Stimulated activated CD8-positive, alpha-beta memory T cell treated with anti-CD3 and anti-CD28 coated beads, Interleukin-4, amount 100 ng/mL, for 48 hours (primary cell): ENCODE measurements at regions not wholly inside any gene's neighbourhood (a gene's known extent, or its start where the extent isn't known, plus 50 kb on each side); places are given as distances from the start of the nearest gene placed in this dataset.
A peak's percentile ranks its signal among the peaks of the same experiment; 100 is the strongest.

Experiments used
- DNase-seq: peaks from one replicate; pipeline ENCODE4 v3.0.0-alpha.2; 2020

GRCh38 chr13:62643007-62643483, 1227.4 kb upstream of the PCDH20 start:
- DNase-seq = peak; percentile 26

GRCh38 chr13:62635161-62635560, 1219.5 kb upstream of the PCDH20 start:
- no peak for DNase-seq

- no peak for DNase-seq
Observed at GRCh38 chr13:62633448-62633847, 1217.8 kb upstream of the PCDH20 start.

DNA sequence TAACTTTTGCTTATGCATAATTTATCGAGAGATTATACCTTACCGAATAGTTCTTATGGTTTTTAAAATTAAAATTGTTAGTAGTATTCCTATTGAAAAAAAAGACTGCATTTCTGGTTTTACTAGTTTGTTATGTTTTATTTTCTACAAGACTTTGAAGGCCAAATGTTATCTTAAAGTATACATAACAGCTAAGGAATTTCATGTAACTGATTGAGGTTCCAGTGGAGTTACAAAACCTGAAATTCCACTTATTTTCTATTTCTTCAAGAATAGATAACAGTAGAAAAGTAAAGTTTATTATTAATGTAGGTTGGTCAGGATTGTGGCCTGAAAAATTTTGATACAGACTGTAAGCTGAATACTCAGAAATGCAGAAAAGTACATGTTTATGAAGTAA, 1216.0 kb upstream of the PCDH20 start:
- DNase-seq = no peak

- no peak for DNase-seq
Observed at GRCh38 chr13:62631124-62631523, 1215.5 kb upstream of the PCDH20 start.

DNA sequence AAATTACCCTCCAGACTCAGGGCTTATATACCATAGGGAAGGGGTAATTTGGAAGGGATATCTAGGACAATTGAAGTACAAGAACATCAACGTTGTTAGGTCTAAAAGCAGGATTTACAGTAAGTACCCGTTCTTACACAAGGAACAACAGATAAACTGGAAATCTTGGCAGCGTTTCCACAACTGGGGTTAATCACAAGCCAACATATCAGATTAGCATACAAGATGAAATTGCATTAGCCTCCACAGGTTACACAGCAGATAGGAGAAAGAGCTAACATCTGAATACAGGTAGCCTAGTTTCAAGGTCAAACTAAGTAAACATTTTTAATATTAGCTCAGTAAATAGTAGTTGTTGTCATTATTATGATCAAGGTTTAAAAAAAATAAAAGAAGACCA, 1214.0 kb upstream of the PCDH20 start:
- DNase-seq = no peak

- DNase-seq = no peak
Observed at GRCh38 chr13:62627226-62627625, 1211.6 kb upstream of the PCDH20 start.

GRCh38 chr13:62626771-62627170, 1211.1 kb upstream of the PCDH20 start:
- no peak for DNase-seq

DNA sequence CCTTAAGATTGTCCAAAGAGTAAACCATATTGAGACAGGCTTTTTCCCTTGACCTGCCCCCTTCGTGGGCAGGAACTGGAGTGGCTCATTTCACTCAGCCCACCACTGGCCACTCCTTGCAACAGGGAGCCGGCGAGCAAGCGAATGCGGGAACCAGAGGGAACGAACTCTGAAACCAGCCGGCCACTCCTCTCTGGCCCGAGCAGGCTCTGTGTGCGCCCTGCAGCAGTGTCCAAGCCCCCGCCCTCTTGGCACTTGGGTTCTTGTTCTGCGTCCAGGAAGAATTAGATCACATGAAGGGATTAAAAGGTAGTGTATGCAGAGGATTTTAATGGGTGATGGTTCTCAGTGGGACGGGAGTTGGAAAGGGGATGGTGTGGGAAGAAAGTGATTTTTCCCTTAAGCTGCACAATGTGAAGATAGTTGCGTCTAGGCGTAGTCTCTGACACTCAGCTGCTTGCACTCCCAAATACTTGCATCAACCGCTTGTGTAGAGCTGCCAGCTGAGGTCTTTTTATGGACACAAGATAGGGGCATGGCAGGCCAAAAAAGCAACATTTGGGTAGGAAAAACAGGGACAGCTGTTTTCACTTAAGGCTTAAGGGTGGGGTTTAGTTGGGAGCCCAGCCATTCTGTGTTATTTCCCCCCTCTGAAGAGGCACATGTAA, 1209.7 kb upstream of the PCDH20 start:
- no peak for DNase-seq

GRCh38 chr13:62613819-62614218, 1198.2 kb upstream of the PCDH20 start:
- no peak for DNase-seq

GRCh38 chr13:62611343-62611742, 1195.7 kb upstream of the PCDH20 start:
- DNase-seq = no peak

DNA sequence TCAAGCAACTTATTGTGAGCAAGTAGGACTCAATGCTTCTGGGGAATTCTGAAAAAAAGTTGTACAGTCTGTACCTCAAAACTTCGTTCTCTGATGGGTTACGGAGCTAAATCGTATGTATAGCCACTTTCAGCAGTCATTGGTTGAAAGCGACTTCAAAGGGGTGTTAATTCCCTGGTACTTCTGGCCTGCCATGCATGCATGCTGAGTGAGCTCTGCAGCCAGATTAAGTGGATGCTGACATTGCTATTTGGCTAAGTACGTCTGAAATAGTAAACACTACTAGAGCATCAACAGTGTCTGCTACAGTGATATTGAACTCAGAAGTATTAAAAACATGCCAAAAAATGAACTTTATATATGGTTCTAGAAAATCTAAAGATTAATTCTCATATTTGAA, 1183.1 kb upstream of the PCDH20 start:
- no peak for DNase-seq

GRCh38 chr13:62595976-62596375, 1180.3 kb upstream of the PCDH20 start:
- DNase-seq = no peak

GRCh38 chr13:62593804-62594203, 1178.2 kb upstream of the PCDH20 start:
- no peak for DNase-seq

- DNase-seq = no peak
Observed at GRCh38 chr13:62583466-62583865, 1167.8 kb upstream of the PCDH20 start.

DNA sequence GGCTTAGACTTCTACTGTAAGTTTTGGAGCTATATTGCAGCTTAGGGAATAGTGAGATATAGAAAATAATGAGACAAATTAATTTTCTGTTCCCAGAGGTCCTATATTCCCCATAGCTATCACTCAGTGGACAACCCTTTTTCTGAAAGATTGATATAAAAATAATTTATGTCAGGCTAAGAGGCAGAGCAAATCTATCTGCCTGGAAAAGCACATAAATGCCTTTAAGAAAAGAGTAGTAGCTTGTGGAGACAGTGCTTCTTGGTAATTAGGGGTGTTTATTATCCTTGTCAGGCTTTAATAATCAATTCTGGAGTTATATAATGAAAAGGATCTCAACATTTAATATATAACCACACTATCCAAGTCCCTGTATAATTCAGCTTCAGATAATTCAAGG, 1162.8 kb upstream of the PCDH20 start:
- DNase-seq = no peak

DNA sequence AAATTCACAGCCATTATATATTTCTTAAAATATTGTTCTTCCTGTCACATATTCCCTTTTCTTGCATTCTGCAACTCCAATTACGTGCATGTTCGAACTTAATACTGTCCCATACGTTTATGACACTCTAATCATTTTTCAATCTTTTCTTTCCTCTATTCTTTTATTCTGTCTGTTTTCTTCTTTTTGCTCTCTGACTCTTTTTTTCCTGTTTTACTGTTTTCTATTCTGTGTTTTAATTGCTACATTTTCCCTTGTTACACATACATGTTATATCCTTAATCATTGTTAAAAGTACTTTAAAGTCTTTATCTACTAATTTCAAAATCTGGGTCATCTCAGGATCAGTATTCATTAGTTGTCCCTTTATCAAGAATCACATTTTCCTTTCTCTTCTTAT, 1149.1 kb upstream of the PCDH20 start:
- no peak for DNase-seq

- DNase-seq = no peak
Observed at GRCh38 chr13:62563251-62563650, 1147.6 kb upstream of the PCDH20 start.

DNA sequence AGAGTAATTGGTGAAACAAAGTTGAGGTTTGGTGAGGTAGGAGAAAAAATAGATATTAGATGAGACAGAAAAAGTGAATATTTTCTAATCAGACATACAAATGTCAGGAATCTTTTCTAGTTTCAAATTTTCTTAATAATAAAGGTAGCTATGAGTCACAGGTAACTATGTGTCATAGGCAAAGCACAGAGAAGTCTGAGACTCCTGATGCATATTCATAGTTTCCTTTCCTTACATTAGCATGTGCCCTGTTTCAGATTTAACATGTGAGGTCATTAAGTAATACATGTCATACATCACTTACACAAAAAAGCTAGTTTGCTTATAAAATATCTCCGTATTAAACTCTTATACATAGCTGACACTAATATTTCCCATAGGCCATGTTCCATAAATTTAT, 1141.3 kb upstream of the PCDH20 start:
- no peak for DNase-seq

DNA sequence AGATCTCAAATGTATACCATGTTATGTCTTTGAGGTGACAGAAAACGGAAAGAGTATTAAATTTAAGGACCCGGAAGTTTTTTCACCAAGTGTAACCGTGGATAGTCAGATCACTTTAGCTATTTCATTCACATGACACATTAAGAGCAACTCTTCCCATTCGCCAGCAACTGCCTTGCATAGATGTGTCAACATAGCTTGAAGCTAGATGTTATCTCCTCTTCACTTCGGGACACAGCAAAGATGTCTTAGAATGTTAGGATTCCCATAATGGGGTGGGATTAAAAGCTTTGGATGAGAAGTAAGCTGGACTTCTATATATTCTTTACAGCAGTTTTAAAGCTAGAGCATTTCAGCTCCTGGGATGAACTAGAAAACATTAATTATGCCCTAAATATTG, 1135.9 kb upstream of the PCDH20 start:
- DNase-seq = no peak

GRCh38 chr13:62544928-62545327, 1129.3 kb upstream of the PCDH20 start:
- no peak for DNase-seq

GRCh38 chr13:62537593-62537992, 1121.9 kb upstream of the PCDH20 start:
- no peak for DNase-seq

- DNase-seq = no peak
Observed at GRCh38 chr13:62525652-62526051, 1110.0 kb upstream of the PCDH20 start.

DNA sequence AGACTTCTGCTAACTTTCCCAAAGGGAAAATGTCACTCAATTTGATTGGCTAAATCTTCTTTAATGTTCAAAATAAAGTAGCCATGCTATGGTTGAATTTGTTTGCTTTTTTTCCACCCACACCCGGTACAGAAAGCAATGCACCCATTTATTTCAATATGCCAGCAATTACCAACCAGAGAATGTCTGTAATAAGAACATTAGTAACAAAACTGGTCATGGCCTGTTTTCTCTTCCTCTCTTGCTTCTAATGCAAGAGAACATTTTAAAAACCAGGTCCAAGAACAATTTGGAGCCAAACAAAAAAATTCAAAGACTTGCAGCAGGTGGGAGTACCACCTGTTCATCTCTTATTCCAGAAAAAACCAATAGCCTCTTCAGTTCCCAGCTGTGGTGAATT, 1108.8 kb upstream of the PCDH20 start:
- no peak for DNase-seq

GRCh38 chr13:62524061-62524460, 1108.4 kb upstream of the PCDH20 start:
- no peak for DNase-seq
